OCI-LY3 (cell line): ENCODE measurements at regions not wholly inside any gene's neighbourhood (a gene's known extent, or its start where the extent isn't known, plus 50 kb on each side); places are given as distances from the start of the nearest gene placed in this dataset.

ENCODE experiments used
- H2AFZ ChIP-seq: fragments of 200-600, 300-600 bp; shearing (Covaris generic); 2 replicates; pipeline ENCODE4 v1.6.0; 2014; ENCODE audit warnings: antibody characterized with exemption, low read depth, low read length
- H3K27ac ChIP-seq: fragments of 200-600, 300-600 bp; sonication (generic); 2 replicates; pipeline ENCODE4 v1.5.1; 2014; ENCODE audit warnings: mild to moderate bottlenecking, low read length, moderate library complexity, mixed read lengths
- H3K27me3 ChIP-seq: fragments of 200-600, 300-600 bp; sonication (generic); 2 replicates; pipeline ENCODE4 v1.6.1; 2014; ENCODE audit warnings: low read depth, low read length, mixed read lengths
- H3K36me3 ChIP-seq: fragments of 200-600, 300-600 bp; sonication (generic); replicated peaks from 2 replicates; pipeline ENCODE3; 2014; ENCODE audit warnings: low read depth, low read length, mixed read lengths
- H3K4me1 ChIP-seq: fragments of 300-600, 200-600 bp; sonication (generic); 2 replicates; pipeline ENCODE4 v1.6.1; 2014; ENCODE audit warnings: low read length, mixed read lengths
- H3K4me2 ChIP-seq: fragments of 200-600, 300-600 bp; sonication (generic); 2 replicates; pipeline ENCODE4 v1.6.1; 2014; ENCODE audit warnings: low read length, mixed read lengths
- H3K4me3 ChIP-seq: fragments of 300-600, 200-600 bp; sonication (generic); 2 replicates; pipeline ENCODE4 v1.5.1; 2014; ENCODE audit warnings: antibody characterized with exemption, mild to moderate bottlenecking, low read length, moderate library complexity
- H3K79me2 ChIP-seq: fragments of 300-600, 200-600 bp; shearing (Covaris generic); 2 replicates; pipeline ENCODE4 v1.6.1; 2014; ENCODE audit warnings: mild to moderate bottlenecking, low read length, mixed read lengths
- H3K9ac ChIP-seq: fragments of 300-600, 200-600 bp; shearing (Covaris generic); 2 replicates; pipeline ENCODE4 v1.6.0; 2014; ENCODE audit warnings: mild to moderate bottlenecking, low read length, moderate library complexity
- H3K9me3 ChIP-seq: fragments of 200-600, 300-600 bp; shearing (Covaris generic); 2 replicates; pipeline ENCODE4 v1.6.1; 2014; ENCODE audit warnings: low read length, mixed read lengths; ENCODE audit not compliant: insufficient read depth
- H4K20me1 ChIP-seq: fragments of 200-600, 300-600 bp; sonication (generic); 2 replicates; pipeline ENCODE4 v1.6.1; 2016; ENCODE audit warnings: low read length, mixed read lengths; ENCODE audit not compliant: insufficient read depth
- EZH2phosphoT487 ChIP-seq: fragments of 200-600 bp; shearing (Covaris generic); IDR thresholded peaks from 2 replicates; pipeline ENCODE4 v1.6.1; 2018; ENCODE audit warnings: antibody characterized with exemption, mixed run types, low read depth
- TF ChIP-seq, protein P1 (sequence below): fragments of 200-600, 300-600 bp; sonication (generic); IDR thresholded peaks from 2 replicates; pipeline ENCODE4 v1.5.1; 2014; ENCODE audit warnings: antibody characterized with exemption, low read length, low read depth

DNA sequence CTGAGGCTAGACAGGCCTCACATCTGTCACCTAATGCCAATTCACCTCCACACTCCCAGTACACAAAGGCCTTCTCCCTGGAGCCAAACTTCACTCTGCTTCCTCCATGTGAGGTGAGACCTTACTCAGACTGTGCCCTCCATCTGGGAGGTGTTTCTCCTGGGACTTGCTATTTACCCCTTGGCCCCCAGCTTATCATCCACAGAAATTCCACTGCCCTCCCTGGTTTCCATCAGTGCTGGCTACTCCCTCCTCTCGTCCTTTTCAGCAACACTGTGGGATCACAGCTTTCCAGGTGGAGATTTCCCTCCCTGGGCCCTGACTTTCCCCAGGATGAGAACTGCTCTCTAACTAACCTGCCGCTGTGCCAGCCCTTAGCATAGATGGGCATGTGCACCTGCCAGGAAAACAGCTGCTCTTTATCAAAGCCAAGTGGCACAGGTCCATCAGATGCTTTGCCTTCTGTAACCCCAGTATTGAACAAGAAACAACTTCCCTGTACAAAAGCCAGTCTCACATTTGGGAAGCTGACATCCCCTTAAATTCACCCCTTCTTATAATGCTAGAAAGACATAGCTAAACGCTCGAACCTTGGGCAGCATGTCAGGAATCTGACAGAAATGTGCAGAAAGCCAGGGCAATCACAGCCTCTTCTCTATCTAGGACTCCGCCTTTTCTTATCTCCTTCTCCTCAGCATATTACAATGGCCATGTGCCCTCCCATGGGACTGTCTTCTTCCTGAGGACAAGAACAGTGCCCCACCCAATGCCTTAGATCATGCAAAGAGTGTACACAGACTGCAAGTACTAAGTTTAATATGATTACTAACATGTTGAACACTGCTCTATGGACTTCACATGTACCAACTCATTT lies 535.5 kb upstream of the ID2 start:
- Histone ChIP-seq H3K4me1 (peaks cover 16% of the 10 kb centered on the region), H3K27me3 (0 out of 2 replicates have a peak, but pooled peaks cover 3% of the 10 kb centered on the region), H3K4me3 (no peak overlapping the region), H3K79me2 (no peaks in the 10 kb centered on the region), H3K27ac (no peak overlapping the region), H2AFZ (no peak overlapping the region), H3K36me3 (no peaks in the 10 kb centered on the region), H3K9me3 (no peaks in the 10 kb centered on the region), H3K4me2 (no peak overlapping the region), H4K20me1 (no peaks in the 10 kb centered on the region), H3K9ac (no peak overlapping the region)
- TF ChIP-seq EZH2phosphoT487, result no peak

DNA sequence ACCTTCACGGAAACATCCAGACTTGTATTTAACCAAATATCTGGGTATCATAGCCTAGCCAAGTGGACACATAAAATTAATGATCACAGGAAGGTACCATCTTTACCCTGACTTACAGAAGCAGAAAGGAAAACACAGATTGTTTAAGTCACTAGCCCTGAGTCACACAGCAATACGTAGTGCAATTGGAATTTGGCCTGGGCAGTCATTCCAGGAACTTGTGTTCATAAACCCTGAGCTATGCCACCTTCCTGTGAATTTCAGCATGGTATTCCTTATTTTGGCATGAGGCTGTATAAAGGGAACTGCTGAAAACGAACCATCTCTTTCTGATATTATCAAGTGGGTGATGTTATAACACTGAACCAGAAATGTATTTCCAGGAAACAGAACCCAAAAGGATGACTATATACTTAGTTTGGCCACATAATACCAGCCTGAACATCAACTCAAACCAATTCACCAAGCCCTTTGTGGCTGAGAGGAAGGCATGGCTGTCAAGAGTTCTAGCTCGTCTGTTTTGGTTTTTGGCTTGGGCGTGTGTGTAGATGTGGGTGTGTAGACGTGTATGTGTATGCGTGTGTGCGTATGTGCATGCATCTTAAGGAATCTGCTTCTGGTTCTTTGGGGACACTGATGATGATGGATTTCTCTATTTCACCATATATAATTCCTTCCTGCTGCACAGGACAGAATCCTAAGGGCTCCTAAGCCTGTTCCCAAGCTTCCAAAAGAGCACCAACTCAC lies 533.4 kb upstream of the ID2 start:
- no peaks in the 10 kb centered on the region for H3K9me3 ChIP-seq
- H3K4me3 ChIP-seq, result no peak overlapping the region
- H3K27ac ChIP-seq, result no peak overlapping the region
- no peaks in the 10 kb centered on the region for H3K36me3 ChIP-seq
- H3K9ac ChIP-seq, result no peak overlapping the region
- no peak overlapping the region for H3K4me2 ChIP-seq
- H3K4me1 ChIP-seq, result peaks cover 34% of the 10 kb centered on the region
- TF ChIP-seq, protein P1, sequence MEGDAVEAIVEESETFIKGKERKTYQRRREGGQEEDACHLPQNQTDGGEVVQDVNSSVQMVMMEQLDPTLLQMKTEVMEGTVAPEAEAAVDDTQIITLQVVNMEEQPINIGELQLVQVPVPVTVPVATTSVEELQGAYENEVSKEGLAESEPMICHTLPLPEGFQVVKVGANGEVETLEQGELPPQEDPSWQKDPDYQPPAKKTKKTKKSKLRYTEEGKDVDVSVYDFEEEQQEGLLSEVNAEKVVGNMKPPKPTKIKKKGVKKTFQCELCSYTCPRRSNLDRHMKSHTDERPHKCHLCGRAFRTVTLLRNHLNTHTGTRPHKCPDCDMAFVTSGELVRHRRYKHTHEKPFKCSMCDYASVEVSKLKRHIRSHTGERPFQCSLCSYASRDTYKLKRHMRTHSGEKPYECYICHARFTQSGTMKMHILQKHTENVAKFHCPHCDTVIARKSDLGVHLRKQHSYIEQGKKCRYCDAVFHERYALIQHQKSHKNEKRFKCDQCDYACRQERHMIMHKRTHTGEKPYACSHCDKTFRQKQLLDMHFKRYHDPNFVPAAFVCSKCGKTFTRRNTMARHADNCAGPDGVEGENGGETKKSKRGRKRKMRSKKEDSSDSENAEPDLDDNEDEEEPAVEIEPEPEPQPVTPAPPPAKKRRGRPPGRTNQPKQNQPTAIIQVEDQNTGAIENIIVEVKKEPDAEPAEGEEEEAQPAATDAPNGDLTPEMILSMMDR, result no peak
- TF ChIP-seq EZH2phosphoT487, result no peak
- no peaks in the 10 kb centered on the region for H3K79me2 ChIP-seq
- no peak overlapping the region for H2AFZ ChIP-seq
- 0 out of 2 replicates have a peak, but pooled peaks cover 3% of the 10 kb centered on the region for H3K27me3 ChIP-seq
- H4K20me1 ChIP-seq, result no peaks in the 10 kb centered on the region

DNA sequence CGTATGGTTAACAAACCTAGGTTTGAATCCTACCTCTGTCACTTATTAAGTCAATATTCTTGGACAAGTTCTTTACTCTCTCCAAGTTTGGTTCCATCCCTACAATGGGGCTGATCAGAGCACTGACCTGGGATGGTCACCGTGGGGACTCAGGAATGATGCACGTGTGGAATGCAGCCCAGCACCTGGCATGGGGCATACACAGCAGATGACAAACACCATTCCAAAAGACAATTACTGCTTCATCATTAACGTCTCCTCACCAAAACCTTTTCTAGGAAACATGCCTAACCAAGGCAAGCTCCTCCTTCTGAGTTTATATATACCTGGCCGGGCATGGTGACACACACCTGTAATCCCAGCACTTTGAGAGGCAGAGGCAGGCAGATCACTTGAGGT lies 532.9 kb upstream of the ID2 start:
- TF ChIP-seq EZH2phosphoT487, result no peak
- TF ChIP-seq, protein P1, result no peak
- peaks cover 38% of the 10 kb centered on the region for H3K4me1 ChIP-seq
- no peak overlapping the region for H3K27ac ChIP-seq
- no peak overlapping the region for H2AFZ ChIP-seq
- no peaks in the 10 kb centered on the region for H3K36me3 ChIP-seq
- no peaks in the 10 kb centered on the region for H3K79me2 ChIP-seq
- 0 out of 2 replicates have a peak, but pooled peaks cover 3% of the 10 kb centered on the region for H3K27me3 ChIP-seq
- H4K20me1 ChIP-seq, result no peaks in the 10 kb centered on the region
- H3K9me3 ChIP-seq, result no peaks in the 10 kb centered on the region
- no peak overlapping the region for H3K9ac ChIP-seq
- no peak overlapping the region for H3K4me2 ChIP-seq
- no peak overlapping the region for H3K4me3 ChIP-seq

DNA sequence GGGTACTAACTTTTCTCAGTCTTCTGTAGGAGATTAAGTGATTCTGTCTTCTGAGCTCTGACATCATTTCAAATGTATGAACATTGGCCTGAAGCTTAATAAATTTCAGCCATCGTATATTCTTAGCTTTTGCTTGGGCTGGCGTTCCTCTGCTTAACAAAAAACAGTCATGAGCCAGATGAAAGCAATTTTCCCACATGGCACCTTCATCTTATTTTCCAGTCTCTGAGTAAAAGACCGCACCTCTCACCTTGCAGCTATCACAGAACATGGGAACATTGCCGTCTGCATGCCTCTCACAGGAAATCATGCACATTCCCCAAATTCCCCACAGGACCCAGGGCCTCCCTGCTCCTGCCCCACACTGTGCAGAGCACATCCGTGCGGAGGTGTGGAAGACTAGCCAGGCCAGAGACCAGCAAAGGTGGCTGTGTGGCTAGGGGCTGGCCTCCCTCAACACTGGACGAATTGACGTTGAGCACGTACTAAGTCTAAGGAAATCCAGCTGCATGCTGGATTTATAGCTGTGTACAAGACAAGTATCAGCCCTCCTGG lies 531.8 kb upstream of the ID2 start:
- Histone ChIP-seq H3K4me1 (peaks cover 42% of the 10 kb centered on the region), H3K36me3 (no peaks in the 10 kb centered on the region), H3K4me3 (no peak overlapping the region), H3K4me2 (no peak overlapping the region), H3K79me2 (no peaks in the 10 kb centered on the region), H3K9ac (no peak overlapping the region), H3K27me3 (0 out of 2 replicates have a peak, but pooled peaks cover 3% of the 10 kb centered on the region), H3K27ac (no peak overlapping the region), H3K9me3 (no peaks in the 10 kb centered on the region), H2AFZ (no peak overlapping the region), H4K20me1 (no peaks in the 10 kb centered on the region)
- TF ChIP-seq, protein P1, result no peak
- TF ChIP-seq EZH2phosphoT487, result no peak
